CD14-positive monocyte (primary cell): ENCODE measurements at regions not wholly inside any gene's neighbourhood (a gene's known extent, or its start where the extent isn't known, plus 50 kb on each side); places are given as distances from the start of the nearest gene placed in this dataset.

Experiments
- DNase-seq, 3 donors: peaks; one replicate each; pipeline ENCODE4 v3.0.0-alpha.2; 2011 to 2022
- H2AFZ ChIP-seq: 2 replicates; pipeline ENCODE4 v1.6.0; 2012; ENCODE audit warnings: mild to moderate bottlenecking, low read depth, low read length, inconsistent platforms; ENCODE audit not compliant: insufficient read depth, poor library complexity, severe bottlenecking
- H3K27ac ChIP-seq, 2 donors: 1 replicate in 1 of 2; 2 replicates in 1 of 2; pipeline ENCODE4 v1.5.1; 2012 to 2013; ENCODE audit warnings: low read length in 2 of 2, control low read depth in 1 of 2, inconsistent platforms in 1 of 2, low read depth in 1 of 2, mild to moderate bottlenecking in 1 of 2
- H3K27me3 ChIP-seq, 2 donors: one replicate each; pipeline versions ENCODE4 v1.6.0 to v1.6.1; 2011 to 2013; ENCODE audit warnings: low read length in 2 of 2; ENCODE audit not compliant: control insufficient read depth in 2 of 2, insufficient read depth in 2 of 2
- H3K36me3 ChIP-seq, 2 donors: replicated peaks in 1 of 2; 1 replicate in 1 of 2; 2 replicates in 1 of 2; pipeline versions ENCODE4 v1.5.1 to v1.6.1; 2012 to 2013; ENCODE audit warnings: low read length in 2 of 2, control low read depth in 1 of 2, inconsistent platforms in 1 of 2, mild to moderate bottlenecking in 1 of 2; ENCODE audit not compliant: insufficient read depth in 2 of 2, control insufficient read depth in 1 of 2
- H3K4me1 ChIP-seq, 2 donors: 1 replicate in 1 of 2; 2 replicates in 1 of 2; pipeline versions ENCODE4 v1.5.1 to v1.6.1; 2012 to 2013; ENCODE audit warnings: low read length in 2 of 2, control low read depth in 1 of 2, inconsistent platforms in 1 of 2, mild to moderate bottlenecking in 1 of 2, moderate library complexity in 1 of 2; ENCODE audit not compliant: insufficient read depth in 2 of 2, control insufficient read depth in 1 of 2
- H3K4me2 ChIP-seq: replicated peaks from 2 replicates; pipeline ENCODE3; 2012; ENCODE audit warnings: low read length, moderate library complexity, mild to moderate bottlenecking; ENCODE audit not compliant: poor library complexity, severe bottlenecking; ENCODE audit errors: extremely low read depth
- H3K4me3 ChIP-seq, 3 experiments: fragments of 200-600 bp in 1 of 3; sonication (generic) in 1 of 3; replicated peaks in 1 of 3; 1 replicate in 2 of 3; 2 replicates in 1 of 3; pipeline ENCODE4 v1.5.1; 2011 to 2013; ENCODE audit warnings: low read length in 3 of 3, mild to moderate bottlenecking in 3 of 3, control low read depth in 2 of 3, low read depth in 2 of 3, inconsistent platforms in 1 of 3, moderate library complexity in 1 of 3
- H3K79me2 ChIP-seq: 2 replicates; pipeline ENCODE4 v1.6.0; 2012; ENCODE audit warnings: mild to moderate bottlenecking, control low read depth, inconsistent platforms, low read length, moderate library complexity; ENCODE audit not compliant: insufficient read depth
- H3K9ac ChIP-seq: 2 replicates; pipeline ENCODE4 v1.6.0; 2017; ENCODE audit warnings: low read length, mild to moderate bottlenecking; ENCODE audit not compliant: insufficient read depth, poor library complexity, severe bottlenecking
- H3K9me3 ChIP-seq, 2 donors: replicated peaks in 1 of 2; 1 replicate in 1 of 2; 2 replicates in 1 of 2; pipeline versions ENCODE4 v1.5.1 to v1.6.1; 2012 to 2013; ENCODE audit warnings: low read length in 2 of 2, control low read depth in 1 of 2; ENCODE audit not compliant: control insufficient read depth in 1 of 2, insufficient read depth in 1 of 2
- H4K20me1 ChIP-seq: 2 replicates; pipeline ENCODE4 v1.6.0; 2012; ENCODE audit warnings: mild to moderate bottlenecking, low read length, control low read depth, moderate library complexity; ENCODE audit not compliant: insufficient read depth
- H3K27ac Mint-ChIP-seq, 7 donors: one replicate each; pipeline ENCODE4 v1.8.0; 2020; ENCODE audit warnings: mild to moderate bottlenecking in 7 of 7, mixed read lengths in 7 of 7, moderate library complexity in 6 of 7, inconsistent platforms in 2 of 7
- H3K27me3 Mint-ChIP-seq, 3 donors: one replicate each; pipeline ENCODE4 v1.8.0; 2021 to 2022; ENCODE audit warnings: low read depth in 3 of 3, mild to moderate bottlenecking in 3 of 3, mixed read lengths in 3 of 3, moderate library complexity in 3 of 3, inconsistent platforms in 1 of 3
- H3K36me3 Mint-ChIP-seq, 2 donors: one replicate each; pipeline ENCODE4 v1.8.0; 2020; ENCODE audit warnings: mixed read lengths in 2 of 2, inconsistent platforms in 1 of 2, mild to moderate bottlenecking in 1 of 2
- H3K4me1 Mint-ChIP-seq: one replicate; pipeline ENCODE4 v1.8.0; 2020; ENCODE audit warnings: mild to moderate bottlenecking, mixed read lengths
- H3K4me3 Mint-ChIP-seq, 2 donors: one replicate each; pipeline ENCODE4 v1.8.0; 2020; ENCODE audit warnings: mild to moderate bottlenecking in 2 of 2, mixed read lengths in 2 of 2, moderate library complexity in 1 of 2
- H3K9me3 Mint-ChIP-seq, 7 donors: one replicate each; pipeline ENCODE4 v1.8.0; 2020 to 2022; ENCODE audit warnings: mixed read lengths in 7 of 7, mild to moderate bottlenecking in 6 of 7, moderate library complexity in 6 of 7, inconsistent platforms in 2 of 7
- WGBS: methylation state at CpG from one replicate; pipeline ENCODE4 v1.1.5; 2013; ENCODE audit warnings: missing lambda C conversion rate; ENCODE audit not compliant: insufficient coverage; 5-methylcytosine and 5-hydroxymethylcytosine counted together
- intact Hi-C, 2 donors: fragments of 100-400 bp; cut with micrococcal nuclease; formaldehyde crosslinking; loops; one replicate each; pipeline versions ENCODE4 v1.15.0 to v1.15.1; 2023
- TF ChIP-seq, protein P1 (sequence below): fragments of 200-600 bp; IDR thresholded peaks from one replicate; pipeline ENCODE4 v1.8.0; 2022; ENCODE audit warnings: antibody characterized with exemption, mild to moderate bottlenecking

GRCh38 chr18:11296946-11297345 lies 147.6 kb upstream of the PIEZO2 start:
- Histone ChIP-seq H2AFZ (no peak overlapping the region), H3K4me1 (no peaks in the 10 kb centered on the region), H3K4me2 (no peak overlapping the region), H3K4me3 (no peak overlapping the region), H3K27me3 (no peaks in the 10 kb centered on the region), H3K9me3 (no peaks in the 10 kb centered on the region), H3K36me3 (no peaks in the 10 kb centered on the region), H3K79me2 (no peaks in the 10 kb centered on the region), H3K9ac (no peak overlapping the region), H3K27ac (no peak overlapping the region), H4K20me1 (no peaks in the 10 kb centered on the region)
- Mint-ChIP-seq H3K4me1 (no peaks in the 10 kb centered on the region), H3K27me3 (no peaks in the 10 kb centered on the region), H3K36me3 (no peaks in the 10 kb centered on the region), H3K9me3 (peaks cover 5 to 12% (median 8%) of the 10 kb centered on the region in 7 donors), H3K27ac (no peak overlapping the region), H3K4me3 (no peak overlapping the region)
- TF ChIP-seq, protein P1, sequence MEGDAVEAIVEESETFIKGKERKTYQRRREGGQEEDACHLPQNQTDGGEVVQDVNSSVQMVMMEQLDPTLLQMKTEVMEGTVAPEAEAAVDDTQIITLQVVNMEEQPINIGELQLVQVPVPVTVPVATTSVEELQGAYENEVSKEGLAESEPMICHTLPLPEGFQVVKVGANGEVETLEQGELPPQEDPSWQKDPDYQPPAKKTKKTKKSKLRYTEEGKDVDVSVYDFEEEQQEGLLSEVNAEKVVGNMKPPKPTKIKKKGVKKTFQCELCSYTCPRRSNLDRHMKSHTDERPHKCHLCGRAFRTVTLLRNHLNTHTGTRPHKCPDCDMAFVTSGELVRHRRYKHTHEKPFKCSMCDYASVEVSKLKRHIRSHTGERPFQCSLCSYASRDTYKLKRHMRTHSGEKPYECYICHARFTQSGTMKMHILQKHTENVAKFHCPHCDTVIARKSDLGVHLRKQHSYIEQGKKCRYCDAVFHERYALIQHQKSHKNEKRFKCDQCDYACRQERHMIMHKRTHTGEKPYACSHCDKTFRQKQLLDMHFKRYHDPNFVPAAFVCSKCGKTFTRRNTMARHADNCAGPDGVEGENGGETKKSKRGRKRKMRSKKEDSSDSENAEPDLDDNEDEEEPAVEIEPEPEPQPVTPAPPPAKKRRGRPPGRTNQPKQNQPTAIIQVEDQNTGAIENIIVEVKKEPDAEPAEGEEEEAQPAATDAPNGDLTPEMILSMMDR = no peak
- DNase-seq = no peak
- WGBS = 100% methylated on average over 1 of the region's 1 CpG
- intact Hi-C loops = no loop called here

- Mint-ChIP-seq H3K27ac (no peak overlapping the region), H3K36me3 (no peaks in the 10 kb centered on the region), H3K27me3 (peaks cover 0 to 2% (median 0%) of the 10 kb centered on the region in 3 donors), H3K4me3 (no peak overlapping the region), H3K4me1 (no peaks in the 10 kb centered on the region), H3K9me3 (peaks cover 0 to 3% (median 0%) of the 10 kb centered on the region in 7 donors)
- H3K4me2 ChIP-seq = no peak overlapping the region
- no peaks in the 10 kb centered on the region for H3K36me3 ChIP-seq
- intact Hi-C loops = no loop called here
- H2AFZ ChIP-seq = no peak overlapping the region
- no CpG with 5 or more reads among the region's 2 CpGs for WGBS
- H3K79me2 ChIP-seq = no peaks in the 10 kb centered on the region
- no peaks in the 10 kb centered on the region for H4K20me1 ChIP-seq
- H3K27ac ChIP-seq = no peak overlapping the region
- H3K27me3 ChIP-seq = no peaks in the 10 kb centered on the region
- H3K9me3 ChIP-seq = no peaks in the 10 kb centered on the region
- peak in 1 of 3 donors; percentile 46 for DNase-seq
- TF ChIP-seq, protein P1 = no peak
- no peak overlapping the region for H3K9ac ChIP-seq
- no peak overlapping the region for H3K4me3 ChIP-seq
- H3K4me1 ChIP-seq = no peaks in the 10 kb centered on the region
These were observed 144.4 kb upstream of the PIEZO2 start for GRCh38 chr18:11293794-11294193.
